GM12891 (cell line): ENCODE measurements at regions not wholly inside any gene's neighbourhood (a gene's known extent, or its start where the extent isn't known, plus 50 kb on each side); places are given as distances from the start of the nearest gene placed in this dataset.

ENCODE experiments used
- PAX5 ChIP-seq: IDR thresholded peaks from 2 replicates; pipeline ENCODE4 v1.6.1; 2011; ENCODE audit warnings: low read length, moderate library complexity, mild to moderate bottlenecking; ENCODE audit not compliant: insufficient read depth, severe bottlenecking
- POLR2A ChIP-seq: IDR thresholded peaks from 2 replicates; pipeline ENCODE4 v1.6.1; 2011; ENCODE audit warnings: low read depth, low read length, control low read depth
- POLR2AphosphoS5 ChIP-seq: IDR thresholded peaks from 2 replicates; pipeline ENCODE4 v1.6.1; 2011; ENCODE audit warnings: low read depth, low read length, control low read depth
- POU2F2 ChIP-seq: IDR thresholded peaks from 2 replicates; pipeline ENCODE4 v1.6.1; 2011; ENCODE audit warnings: low read depth, mild to moderate bottlenecking, control low read depth, low read length, moderate library complexity
- SPI1 ChIP-seq: IDR thresholded peaks from 2 replicates; pipeline ENCODE4 v1.6.1; 2011; ENCODE audit warnings: low read depth, low read length, control low read depth
- TAF1 ChIP-seq: IDR thresholded peaks from 2 replicates; pipeline ENCODE4 v1.6.1; 2011; ENCODE audit warnings: low read depth, low read length, control low read depth

- TF ChIP-seq POLR2AphosphoS5 = no peak
- no peak for TF ChIP-seq POLR2A
- no peak for TF ChIP-seq POU2F2
- no peak for TF ChIP-seq TAF1
- peak; percentile 93 for TF ChIP-seq SPI1
- no peak for TF ChIP-seq PAX5
Observed at GRCh38 chr2:58449286-58450010, 208.3 kb upstream of the FANCL start.
